GM23338 (cell line): ENCODE measurements at regions not wholly inside any gene's neighbourhood (a gene's known extent, or its start where the extent isn't known, plus 50 kb on each side); places are given as distances from the start of the nearest gene placed in this dataset.

Source experiments
- ATAC-seq: fragments of 200-7000 bp; cut with Tn5 transposase; 3 replicates; pipeline ENCODE4 v1.9.1; 2020
- DNase-seq: peaks from one replicate; pipeline ENCODE4 v3.0.0-alpha.2; 2015; ENCODE audit warnings: low spot score
- H2AFZ ChIP-seq: fragments of 200-600 bp; sonication (generic); 2 replicates; pipeline ENCODE4 v1.8.0; 2016; ENCODE audit warnings: antibody characterized with exemption, mild to moderate bottlenecking, moderate library complexity
- H3F3A ChIP-seq: fragments of 200-600 bp; sonication (generic); replicated peaks from 2 replicates; pipeline ENCODE4 v1.8.0; 2017; ENCODE audit warnings: antibody characterized with exemption, mixed run types, low read depth
- H3K27ac ChIP-seq: fragments of 200-600 bp; sonication (generic); 2 replicates; pipeline ENCODE4 v1.6.1; 2016; ENCODE audit warnings: low read depth
- H3K27me3 ChIP-seq: fragments of 200-600 bp; sonication (generic); 2 replicates; pipeline ENCODE4 v1.8.0; 2016; ENCODE audit warnings: mild to moderate bottlenecking, mixed run types, moderate library complexity; ENCODE audit not compliant: insufficient read depth
- H3K36me3 ChIP-seq: fragments of 200-600 bp; sonication (generic); 2 replicates; pipeline ENCODE4 v1.8.0; 2016; ENCODE audit warnings: mild to moderate bottlenecking; ENCODE audit not compliant: insufficient read depth
- H3K4me1 ChIP-seq: fragments of 200-600 bp; sonication (generic); 2 replicates; pipeline ENCODE4 v1.8.0; 2016; ENCODE audit warnings: mild to moderate bottlenecking, moderate library complexity; ENCODE audit not compliant: insufficient read depth
- H3K4me2 ChIP-seq: fragments of 200-600 bp; sonication (generic); 2 replicates; pipeline ENCODE4 v1.7.1; 2017; ENCODE audit warnings: mixed run types
- H3K4me3 ChIP-seq: fragments of 200-600 bp; sonication (generic); 2 replicates; pipeline ENCODE4 v1.6.1; 2016; ENCODE audit warnings: mixed run types
- H3K79me2 ChIP-seq: fragments of 200-600 bp; sonication (generic); replicated peaks from 2 replicates; pipeline ENCODE4 v1.8.0; 2017; ENCODE audit warnings: mild to moderate bottlenecking; ENCODE audit not compliant: insufficient read depth
- H3K9me2 ChIP-seq: fragments of 200-600 bp; sonication (generic); 2 replicates; pipeline ENCODE4 v1.8.0; 2017; ENCODE audit not compliant: insufficient read depth
- H4K20me1 ChIP-seq: fragments of 200-600 bp; sonication (generic); replicated peaks from 2 replicates; pipeline ENCODE4 v1.8.0; 2017; ENCODE audit warnings: mild to moderate bottlenecking; ENCODE audit not compliant: insufficient read depth
- H3K27ac Mint-ChIP-seq: 2 replicates; pipeline ENCODE4 v1.8.0; 2020; ENCODE audit warnings: inconsistent platforms, mild to moderate bottlenecking, moderate library complexity, mixed read lengths
- H3K27me3 Mint-ChIP-seq: 3 replicates; pipeline ENCODE4 v1.8.0; 2022; ENCODE audit warnings: low read depth, mild to moderate bottlenecking, moderate library complexity, mixed read lengths, inconsistent platforms; ENCODE audit not compliant: insufficient read depth, poor library complexity
- H3K36me3 Mint-ChIP-seq: 3 replicates; pipeline ENCODE4 v1.8.0; 2021; ENCODE audit warnings: low read depth, mild to moderate bottlenecking, inconsistent platforms, moderate library complexity, mixed read lengths
- H3K4me1 Mint-ChIP-seq: 3 replicates; pipeline ENCODE4 v1.8.0; 2020; ENCODE audit warnings: mild to moderate bottlenecking, inconsistent platforms, mixed read lengths
- H3K4me3 Mint-ChIP-seq: 3 replicates; pipeline ENCODE4 v1.8.0; 2021; ENCODE audit warnings: moderate library complexity, mild to moderate bottlenecking, inconsistent platforms, mixed read lengths
- H3K9me3 Mint-ChIP-seq: 3 replicates; pipeline ENCODE4 v1.8.0; 2020; ENCODE audit warnings: moderate library complexity, mild to moderate bottlenecking, inconsistent platforms, mixed read lengths
- CTCF ChIP-seq, 2 experiments: fragments of 200-600 bp in 1 of 2; sonication (generic) in 1 of 2; conservative IDR thresholded peaks; 2 replicates each; pipeline versions ENCODE4 v1.5.1 to v1.6.1; 2016 to 2017; ENCODE audit warnings: antibody characterized with exemption in 2 of 2, low read depth in 2 of 2, mild to moderate bottlenecking in 2 of 2, moderate library complexity in 1 of 2
- EZH2phosphoT487 ChIP-seq: fragments of 200-600 bp; sonication (generic); IDR thresholded peaks from one replicate; pipeline ENCODE4 v1.8.1; 2018; ENCODE audit warnings: antibody characterized with exemption; ENCODE audit not compliant: unreplicated experiment
- JUNB ChIP-seq: IDR thresholded peaks from one replicate; pipeline ENCODE4 v1.6.1; 2016; ENCODE audit warnings: antibody characterized with exemption; ENCODE audit not compliant: unreplicated experiment
- NANOG ChIP-seq: IDR thresholded peaks from 2 replicates; pipeline ENCODE4 v1.6.1; 2016; ENCODE audit warnings: antibody characterized with exemption, borderline replicate concordance
- POLR2AphosphoS5 ChIP-seq: IDR thresholded peaks from 2 replicates; pipeline ENCODE4 v1.6.1; 2016; ENCODE audit warnings: antibody characterized with exemption, low read depth
- REST ChIP-seq: IDR thresholded peaks from one replicate; pipeline ENCODE4 v1.6.1; 2018; ENCODE audit warnings: antibody characterized with exemption; ENCODE audit not compliant: unreplicated experiment
- STAT1 ChIP-seq: IDR thresholded peaks from one replicate; pipeline ENCODE4 v1.6.1; 2016; ENCODE audit warnings: antibody characterized with exemption; ENCODE audit not compliant: unreplicated experiment
- ZNF462 ChIP-seq: fragments of 250-450 bp; sonication (Bioruptor Pico); IDR thresholded peaks from 2 replicates; pipeline ENCODE4 v1.5.0; 2020; ENCODE audit warnings: mild to moderate bottlenecking, moderate library complexity

GRCh38 chr4:78720994-78721677 is 55.0 kb upstream of the BMP2K start:
- ATAC-seq (peak; percentile 14; the same call in 1 of the 3 replicates), DNase-seq (no peak)
- H3K36me3 Mint-ChIP-seq, result peaks cover 19% of the 10 kb centered on the region
- peak overlapping the region; percentile 10; the same call in 1 of the 2 replicates for H3K27ac Mint-ChIP-seq
- no peaks in the 10 kb centered on the region for H3K79me2 ChIP-seq
- peaks cover 35% of the 10 kb centered on the region for H3K4me1 Mint-ChIP-seq
- peaks cover 24% of the 10 kb centered on the region for H3K9me3 Mint-ChIP-seq
- no peak overlapping the region for H3K27ac ChIP-seq
- no peak overlapping the region for H3K4me3 Mint-ChIP-seq
- H3F3A ChIP-seq, result peaks cover 7% of the 10 kb centered on the region; the same call in 1 of the 2 replicates
- peaks cover 36% of the 10 kb centered on the region for H3K4me1 ChIP-seq
- peak overlapping the region; percentile 3 for H3K4me3 ChIP-seq
- H3K36me3 ChIP-seq, result no peaks in the 10 kb centered on the region
- H3K4me2 ChIP-seq, result peak overlapping the region; percentile 56
- no peaks in the 10 kb centered on the region for H4K20me1 ChIP-seq
- no peak overlapping the region for H2AFZ ChIP-seq
- peaks cover 18% of the 10 kb centered on the region for H3K27me3 Mint-ChIP-seq
- H3K27me3 ChIP-seq, result peaks cover 13% of the 10 kb centered on the region; the same call in 1 of the 2 replicates
- TF ChIP-seq JUNB, result no peak
- TF ChIP-seq REST, result no peak
- no peak for TF ChIP-seq STAT1
- no peak for TF ChIP-seq EZH2phosphoT487
- TF ChIP-seq ZNF462 (CRISPR knock-in tag), result no peak
- no peak for TF ChIP-seq POLR2AphosphoS5
- no peak for TF ChIP-seq NANOG
- no peak for TF ChIP-seq CTCF (conservative IDR thresholded peaks at IDR 0.05; ENCODE audit: low read depth in 2 of 2)
- no peaks in the 10 kb centered on the region for H3K9me2 ChIP-seq
